Ovary (tissue), 3 donors: ENCODE measurements at regions not wholly inside any gene's neighbourhood (a gene's known extent, or its start where the extent isn't known, plus 50 kb on each side); places are given as distances from the start of the nearest gene placed in this dataset.

ENCODE experiments used
- CTCF ChIP-seq, 3 donors: fragments of 450-650 bp in 2 of 3; fragments of 200-600 bp in 1 of 3; IDR thresholded peaks; one replicate each; pipeline versions ENCODE4 v1.5.1 to v1.8.0; 2016 to 2022; ENCODE audit warnings: antibody characterized with exemption in 3 of 3, mild to moderate bottlenecking in 1 of 3
- EP300 ChIP-seq: sonication (generic); formaldehyde crosslinking; IDR thresholded peaks from one replicate; pipeline ENCODE4 v1.6.1; 2017; ENCODE audit warnings: antibody characterized with exemption
- POLR2A ChIP-seq: fragments of 450-650 bp; IDR thresholded peaks from one replicate; pipeline ENCODE4 v1.6.1; 2017; ENCODE audit warnings: antibody characterized with exemption, mild to moderate bottlenecking, moderate library complexity
- donor health status: DM: no; HTN: no; CAD: no.

GRCh38 chr5:145110834-145111233 lies 724.3 kb downstream of the PRELID2 start:
- TF ChIP-seq CTCF (IDR thresholded peaks at IDR 0.05) (no peak), POLR2A (no peak), EP300 (no peak)
